Choroid plexus epithelial cell (primary cell): ENCODE measurements at regions not wholly inside any gene's neighbourhood (a gene's known extent, or its start where the extent isn't known, plus 50 kb on each side); places are given as distances from the start of the nearest gene placed in this dataset.

Source experiments
- DNase-seq: peaks from one replicate; pipeline ENCODE4 v3.0.0-alpha.2; 2010; ENCODE audit warnings: low read depth
- H3K4me3 ChIP-seq: 2 replicates; pipeline ENCODE4 v1.5.1; 2011; ENCODE audit warnings: low read depth, mild to moderate bottlenecking, control low read depth, low read length, moderate library complexity
- CTCF ChIP-seq: conservative IDR thresholded peaks from 2 replicates; pipeline ENCODE4 v1.5.1; 2011; ENCODE audit warnings: low read depth, mild to moderate bottlenecking, control low read depth, inconsistent platforms, low read length, moderate library complexity

GRCh38 chr1:228977741-228978140 is 242.5 kb downstream of the RHOU start:
- no peak for DNase-seq
- TF ChIP-seq CTCF, result no peak
- no peak overlapping the region for H3K4me3 ChIP-seq

DNA sequence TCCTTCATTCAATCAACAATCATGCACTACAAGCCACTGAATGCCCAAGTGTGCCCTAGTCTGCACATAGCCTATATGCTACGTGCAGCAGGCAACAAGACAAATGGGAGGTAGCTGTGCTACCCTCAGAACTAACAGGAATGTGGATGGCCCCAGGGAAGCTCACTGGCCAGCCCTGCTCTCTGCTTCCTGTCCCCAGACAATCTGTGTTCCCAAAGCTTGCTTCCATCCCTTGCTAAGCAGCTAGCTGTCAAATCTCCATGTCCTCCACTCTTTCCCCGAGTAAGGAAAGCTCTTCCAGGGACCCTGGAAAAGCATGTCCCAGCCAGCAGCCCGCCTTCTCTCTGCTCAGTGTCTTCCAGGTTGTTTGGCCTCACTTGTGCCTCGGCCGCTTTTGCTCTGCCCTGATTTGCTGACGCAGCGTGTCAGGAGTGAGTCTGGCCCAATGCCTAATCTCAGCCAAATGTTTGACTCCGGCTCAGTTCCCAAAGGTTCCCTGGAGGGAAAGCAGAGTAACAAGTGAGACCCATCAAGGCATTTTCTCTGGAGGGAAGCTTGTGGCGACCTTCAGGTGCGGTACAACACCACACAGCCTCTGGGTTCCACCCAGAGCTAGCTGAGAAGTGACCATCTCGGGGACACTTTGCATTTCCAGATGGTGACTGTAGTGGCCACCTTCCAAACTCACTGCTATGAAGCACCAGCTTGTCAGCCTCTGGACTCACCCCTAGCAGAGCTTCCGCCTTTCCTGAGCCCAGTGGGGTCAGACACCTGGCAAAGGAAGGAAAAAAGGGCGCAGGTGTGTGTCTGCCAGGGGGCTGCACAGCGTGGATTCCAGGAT is 243.4 kb downstream of the RHOU start:
- H3K4me3 ChIP-seq, result no peak overlapping the region
- peak; percentile 54 for DNase-seq

DNA sequence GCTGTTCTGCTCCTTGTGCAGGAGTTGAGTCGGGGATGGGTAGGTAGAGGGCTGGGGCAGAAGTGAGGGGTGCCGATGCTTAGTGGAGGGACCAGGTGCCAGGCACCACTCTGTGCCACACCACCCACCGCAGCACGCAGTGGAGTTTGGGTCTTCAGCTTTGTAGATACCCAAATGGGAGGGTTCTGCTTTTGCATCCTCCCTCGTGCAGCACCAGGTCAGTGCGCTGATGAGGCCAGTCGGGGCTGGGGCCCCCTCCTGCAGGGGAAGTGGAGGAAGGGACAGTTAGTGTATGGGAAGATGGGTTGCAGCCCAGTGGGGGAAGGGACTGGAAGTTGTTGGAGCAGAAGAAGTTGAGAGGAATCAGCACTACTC is 244.0 kb downstream of the RHOU start:
- DNase-seq, result no peak
- TF ChIP-seq CTCF, result no peak
- no peak overlapping the region for H3K4me3 ChIP-seq

More for the DNA sequence above, 243.4 kb downstream of the RHOU start:
- TF ChIP-seq CTCF, result no peak

GRCh38 chr1:228979774-228980173 is 244.5 kb downstream of the RHOU start:
- H3K4me3 ChIP-seq, result no peak overlapping the region
- no peak for DNase-seq
- no peak for TF ChIP-seq CTCF

DNA sequence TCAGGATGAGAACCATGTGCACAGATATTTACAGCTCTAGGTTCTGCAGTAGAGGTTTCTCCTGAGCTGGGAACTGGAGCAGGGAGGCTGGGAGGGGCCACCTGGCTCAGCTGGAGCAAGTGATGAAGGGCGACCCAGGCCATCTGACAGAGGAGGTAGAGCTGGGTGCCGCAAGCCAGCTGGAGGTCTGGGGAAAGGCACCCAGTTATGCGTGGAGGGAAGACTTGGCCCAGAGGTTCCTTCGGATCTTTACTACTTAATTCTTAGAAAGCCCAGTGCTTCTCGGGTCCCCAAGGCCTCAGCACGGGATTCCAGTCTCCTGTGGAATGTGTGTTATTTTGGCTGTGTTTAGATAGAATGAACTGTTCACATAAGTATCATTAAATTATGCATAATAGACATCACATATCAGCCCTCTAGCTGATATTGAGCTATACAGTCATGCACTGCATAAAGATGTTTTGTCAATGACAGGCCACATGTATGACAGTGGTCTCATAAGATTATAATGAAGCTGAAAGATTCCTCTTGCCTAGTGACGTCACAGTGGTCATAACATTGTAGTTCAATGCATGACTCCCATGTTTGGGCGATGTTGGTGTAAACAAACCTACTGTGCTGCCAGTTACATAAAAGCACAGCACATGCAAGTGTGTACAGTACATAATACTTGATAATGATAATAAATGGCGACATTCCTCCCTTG is 245.1 kb downstream of the RHOU start:
- no peak overlapping the region for H3K4me3 ChIP-seq
- DNase-seq, result no peak
- TF ChIP-seq CTCF, result no peak

DNA sequence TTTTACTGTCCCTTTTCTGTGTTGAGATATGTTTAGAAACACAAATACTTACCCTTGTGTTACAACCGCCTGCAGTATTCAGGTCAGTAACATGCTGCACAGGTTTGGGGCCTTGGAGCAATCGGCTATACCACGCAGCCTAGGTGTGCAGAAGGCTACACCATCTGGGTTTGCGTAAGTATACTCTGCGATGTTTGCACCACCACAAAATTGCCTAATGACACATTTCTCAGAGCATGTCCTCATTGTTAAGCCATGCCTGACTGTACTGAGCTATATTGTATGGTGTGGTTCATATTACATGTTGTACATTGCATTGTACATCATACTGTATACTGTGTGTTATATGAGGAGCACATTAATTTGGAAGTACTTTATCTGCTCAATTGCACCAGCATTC is 247.4 kb downstream of the RHOU start:
- TF ChIP-seq CTCF, result no peak
- no peak overlapping the region for H3K4me3 ChIP-seq
- no peak for DNase-seq
